H1 (cell line): ENCODE measurements at regions not wholly inside any gene's neighbourhood (a gene's known extent, or its start where the extent isn't known, plus 50 kb on each side); places are given as distances from the start of the nearest gene placed in this dataset.

Experiments
- BACH1 ChIP-seq: IDR thresholded peaks from 2 replicates; pipeline ENCODE4 v1.6.1; 2012; ENCODE audit warnings: low read length, improper control_type of control experiment
- BRCA1 ChIP-seq: IDR thresholded peaks from 2 replicates; pipeline ENCODE4 v1.6.1; 2012; ENCODE audit warnings: low read depth, low read length, improper control_type of control experiment
- EZH2 ChIP-seq: fragments of 200-600 bp; sonication (generic); IDR thresholded peaks from 2 replicates; pipeline ENCODE4 v1.7.1; 2012; ENCODE audit warnings: low read depth, mild to moderate bottlenecking, moderate library complexity, low read length, inconsistent platforms; ENCODE audit not compliant: severe bottlenecking
- PHF8 ChIP-seq: fragments of 200-600 bp; sonication (generic); conservative IDR thresholded peaks from 2 replicates; pipeline ENCODE4 v1.7.1; 2012; ENCODE audit warnings: low read depth, mild to moderate bottlenecking, inconsistent platforms, low read length, moderate library complexity
- POLR2A ChIP-seq, 2 experiments: IDR thresholded peaks; 1 replicate in 1 of 2; 2 replicates in 1 of 2; pipeline ENCODE4 v1.6.1; 2011; ENCODE audit warnings: low read depth in 2 of 2, low read length in 2 of 2, mild to moderate bottlenecking in 2 of 2; ENCODE audit errors: control extremely low read depth in 1 of 2
- POLR2AphosphoS5 ChIP-seq: IDR thresholded peaks from 2 replicates; pipeline ENCODE4 v1.6.1; 2011; ENCODE audit warnings: low read depth, low read length
- RFX5 ChIP-seq: IDR thresholded peaks from 2 replicates; pipeline ENCODE4 v1.6.1; 2011; ENCODE audit warnings: low read depth, low read length, improper control_type of control experiment, borderline replicate concordance
- TF ChIP-seq, protein P1 (sequence below), 3 experiments: IDR thresholded peaks; 1 replicate in 2 of 3; 2 replicates in 1 of 3; pipeline versions ENCODE4 v1.5.1 to v1.6.1; 2011; ENCODE audit warnings: low read length in 3 of 3, mild to moderate bottlenecking in 3 of 3, inconsistent platforms in 2 of 3, low read depth in 1 of 3, moderate library complexity in 1 of 3; ENCODE audit not compliant: insufficient read depth in 1 of 3; ENCODE audit errors: control extremely low read depth in 1 of 3

DNA sequence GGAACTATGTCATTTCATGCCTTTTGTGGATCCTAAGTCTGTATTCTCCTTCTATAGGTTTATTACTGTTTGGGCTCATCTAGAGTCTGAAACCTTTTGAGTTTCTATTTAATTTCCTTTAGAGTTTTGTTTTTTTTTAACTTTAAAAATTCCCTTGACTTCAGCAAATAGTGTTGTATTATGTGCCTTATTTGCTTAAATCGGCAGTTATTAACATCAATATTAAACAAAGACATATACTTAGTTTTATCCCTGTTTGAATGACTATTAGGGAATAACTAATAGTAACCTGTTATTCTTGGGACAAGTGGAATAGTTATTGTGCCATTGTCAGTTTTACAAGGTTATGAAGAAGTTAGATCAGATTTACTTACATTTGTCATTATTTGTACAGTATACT, 112.8 kb upstream of the NUDT6 start:
- TF ChIP-seq, protein P1, sequence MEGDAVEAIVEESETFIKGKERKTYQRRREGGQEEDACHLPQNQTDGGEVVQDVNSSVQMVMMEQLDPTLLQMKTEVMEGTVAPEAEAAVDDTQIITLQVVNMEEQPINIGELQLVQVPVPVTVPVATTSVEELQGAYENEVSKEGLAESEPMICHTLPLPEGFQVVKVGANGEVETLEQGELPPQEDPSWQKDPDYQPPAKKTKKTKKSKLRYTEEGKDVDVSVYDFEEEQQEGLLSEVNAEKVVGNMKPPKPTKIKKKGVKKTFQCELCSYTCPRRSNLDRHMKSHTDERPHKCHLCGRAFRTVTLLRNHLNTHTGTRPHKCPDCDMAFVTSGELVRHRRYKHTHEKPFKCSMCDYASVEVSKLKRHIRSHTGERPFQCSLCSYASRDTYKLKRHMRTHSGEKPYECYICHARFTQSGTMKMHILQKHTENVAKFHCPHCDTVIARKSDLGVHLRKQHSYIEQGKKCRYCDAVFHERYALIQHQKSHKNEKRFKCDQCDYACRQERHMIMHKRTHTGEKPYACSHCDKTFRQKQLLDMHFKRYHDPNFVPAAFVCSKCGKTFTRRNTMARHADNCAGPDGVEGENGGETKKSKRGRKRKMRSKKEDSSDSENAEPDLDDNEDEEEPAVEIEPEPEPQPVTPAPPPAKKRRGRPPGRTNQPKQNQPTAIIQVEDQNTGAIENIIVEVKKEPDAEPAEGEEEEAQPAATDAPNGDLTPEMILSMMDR (IDR thresholded peaks at IDR 0.05; ENCODE audit: control extremely low read depth in 1 of 3, insufficient read depth in 1 of 3, low read depth in 1 of 3, low read length in 3 of 3) = no peak
- TF ChIP-seq BRCA1 (no peak), POLR2AphosphoS5 (no peak), EZH2 (no peak), BACH1 (no peak), RFX5 (no peak), POLR2A (IDR thresholded peaks at IDR 0.05; ENCODE audit: control extremely low read depth in 1 of 2, low read depth in 2 of 2, low read length in 2 of 2) (no peak), PHF8 (no peak)
